Astrocyte (in vitro differentiated cells and primary cell): ENCODE measurements at regions not wholly inside any gene's neighbourhood (a gene's known extent, or its start where the extent isn't known, plus 50 kb on each side); places are given as distances from the start of the nearest gene placed in this dataset.

Experiments
- CTCF ChIP-seq: IDR thresholded peaks from 2 replicates; pipeline ENCODE4 v1.5.1; 2011; ENCODE audit warnings: low read depth, mild to moderate bottlenecking, inconsistent platforms, low read length, moderate library complexity; ENCODE audit not compliant: insufficient read depth
- EZH2 ChIP-seq: IDR thresholded peaks from 2 replicates; pipeline ENCODE4 v1.6.1; 2012; ENCODE audit warnings: mild to moderate bottlenecking, low read length, inconsistent platforms; ENCODE audit not compliant: insufficient read depth

DNA sequence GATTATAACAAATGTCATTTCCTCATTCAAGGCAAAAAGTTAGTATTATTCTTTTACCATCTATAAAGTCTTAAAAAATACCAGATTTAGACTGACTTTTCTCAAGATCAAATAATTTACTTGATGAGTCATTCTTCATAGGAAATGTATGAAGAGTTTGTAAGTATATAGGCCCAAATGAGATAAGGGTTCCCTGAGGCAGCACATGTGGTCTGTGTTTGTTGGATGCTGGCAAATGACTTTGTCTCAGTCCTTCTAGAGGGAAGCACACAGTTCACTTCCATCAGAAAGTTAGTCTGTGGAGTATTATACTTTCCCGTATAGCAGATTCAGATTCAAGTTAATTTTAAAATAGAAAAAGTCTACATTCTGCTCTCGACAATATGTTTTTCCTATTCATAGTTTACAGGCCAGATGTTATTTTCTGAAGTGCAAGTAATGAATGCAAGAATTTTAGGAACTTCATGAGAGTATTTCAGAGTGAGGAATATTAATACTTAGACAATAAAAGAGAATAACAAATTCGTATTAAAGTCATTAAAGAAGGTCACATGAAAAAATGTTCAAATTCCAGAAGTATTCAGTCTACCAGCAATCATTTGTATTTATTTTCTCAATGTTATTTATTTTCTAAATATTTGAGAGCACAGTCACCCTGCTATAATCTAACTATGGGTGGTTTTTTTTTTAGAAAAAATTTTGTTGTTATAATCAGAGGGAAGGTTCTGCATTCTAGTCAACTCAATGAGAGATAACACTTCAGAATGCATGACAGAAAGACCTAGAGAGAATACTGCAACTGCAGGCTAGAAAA is 601.8 kb upstream of the ZFP42 start:
- TF ChIP-seq CTCF (no peak), EZH2 (no peak)
